ENCODE measurements at regions not wholly inside any gene's neighbourhood (a gene's known extent, or its start where the extent isn't known, plus 50 kb on each side); places are given as distances from the start of the nearest gene placed in this dataset.
A peak's percentile ranks its signal among the peaks of the same experiment; 100 is the strongest.

DNA sequence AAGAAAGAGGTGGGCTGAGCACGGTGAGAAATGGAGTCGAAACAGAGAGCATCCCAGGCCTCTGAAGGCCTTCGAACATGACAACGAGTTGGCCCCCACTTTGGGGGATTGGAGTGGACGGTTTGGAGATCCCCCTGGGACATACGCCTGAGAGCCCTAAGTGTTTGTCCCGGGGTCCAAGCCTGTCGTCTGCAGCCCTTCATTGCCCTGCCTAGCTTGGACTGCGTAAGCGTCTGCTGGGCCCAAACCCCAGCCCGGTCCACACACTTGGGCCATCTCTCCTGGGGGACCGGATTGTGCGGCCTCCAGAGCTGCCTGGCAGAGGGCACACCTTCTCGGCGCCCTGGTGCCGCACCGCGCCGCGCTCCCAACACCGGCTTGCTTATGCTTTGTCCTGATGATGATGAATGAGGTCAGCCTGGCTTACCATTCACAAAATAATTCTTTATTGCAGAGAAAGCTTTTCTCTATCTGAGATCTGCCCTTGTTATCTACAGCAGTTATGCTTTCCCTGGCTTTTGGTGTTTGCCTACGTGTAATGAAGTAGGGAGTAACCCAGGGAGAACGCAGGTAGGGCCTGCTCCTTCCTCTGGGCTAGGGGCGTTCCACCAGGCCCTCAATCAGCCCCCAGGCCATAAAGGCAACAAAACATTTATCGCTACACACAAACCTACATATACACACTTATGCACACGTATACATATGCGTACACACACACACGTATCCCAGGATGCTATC is 85.9 kb upstream of the PPARA start:
- Mint-ChIP-seq H3K4me3 (no peak overlapping the region), H3K4me1 (peaks cover 3% of the 10 kb centered on the region), H3K27me3 (ENCODE audit: low read depth) (peaks cover 75% of the 10 kb centered on the region), H3K27ac (no peak overlapping the region), H3K36me3 (no peaks in the 10 kb centered on the region), H3K9me3 (no peaks in the 10 kb centered on the region)
- peak; percentile 7 for DNase-seq (ENCODE audit: low spot score)
- TF ChIP-seq ZNF423 (CRISPR knock-in tag; IDR thresholded peaks at IDR 0.05) (no peak), ATF1 (CRISPR knock-in tag; IDR thresholded peaks at IDR 0.05) (no peak), ESRRA (CRISPR knock-in tag; IDR thresholded peaks at IDR 0.05; ENCODE audit: borderline replicate concordance) (no peak), NFE2L1 (CRISPR knock-in tag; IDR thresholded peaks at IDR 0.05) (no peak), NR2C2 (CRISPR knock-in tag; IDR thresholded peaks at IDR 0.05) (no peak)
- TF ChIP-seq, protein P1, sequence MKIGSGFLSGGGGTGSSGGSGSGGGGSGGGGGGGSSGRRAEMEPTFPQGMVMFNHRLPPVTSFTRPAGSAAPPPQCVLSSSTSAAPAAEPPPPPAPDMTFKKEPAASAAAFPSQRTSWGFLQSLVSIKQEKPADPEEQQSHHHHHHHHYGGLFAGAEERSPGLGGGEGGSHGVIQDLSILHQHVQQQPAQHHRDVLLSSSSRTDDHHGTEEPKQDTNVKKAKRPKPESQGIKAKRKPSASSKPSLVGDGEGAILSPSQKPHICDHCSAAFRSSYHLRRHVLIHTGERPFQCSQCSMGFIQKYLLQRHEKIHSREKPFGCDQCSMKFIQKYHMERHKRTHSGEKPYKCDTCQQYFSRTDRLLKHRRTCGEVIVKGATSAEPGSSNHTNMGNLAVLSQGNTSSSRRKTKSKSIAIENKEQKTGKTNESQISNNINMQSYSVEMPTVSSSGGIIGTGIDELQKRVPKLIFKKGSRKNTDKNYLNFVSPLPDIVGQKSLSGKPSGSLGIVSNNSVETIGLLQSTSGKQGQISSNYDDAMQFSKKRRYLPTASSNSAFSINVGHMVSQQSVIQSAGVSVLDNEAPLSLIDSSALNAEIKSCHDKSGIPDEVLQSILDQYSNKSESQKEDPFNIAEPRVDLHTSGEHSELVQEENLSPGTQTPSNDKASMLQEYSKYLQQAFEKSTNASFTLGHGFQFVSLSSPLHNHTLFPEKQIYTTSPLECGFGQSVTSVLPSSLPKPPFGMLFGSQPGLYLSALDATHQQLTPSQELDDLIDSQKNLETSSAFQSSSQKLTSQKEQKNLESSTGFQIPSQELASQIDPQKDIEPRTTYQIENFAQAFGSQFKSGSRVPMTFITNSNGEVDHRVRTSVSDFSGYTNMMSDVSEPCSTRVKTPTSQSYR (CRISPR knock-in tag; IDR thresholded peaks at IDR 0.05), result no peak
- no peak for ATAC-seq
- ChIA-PET POLR2A (no interaction called here), CTCF (interaction anchor here (1.0 kb wide), 1 partner anchor 50 kb away, joined by 3 read pairs; no protein-coding TSS in a partner anchor)

DNA sequence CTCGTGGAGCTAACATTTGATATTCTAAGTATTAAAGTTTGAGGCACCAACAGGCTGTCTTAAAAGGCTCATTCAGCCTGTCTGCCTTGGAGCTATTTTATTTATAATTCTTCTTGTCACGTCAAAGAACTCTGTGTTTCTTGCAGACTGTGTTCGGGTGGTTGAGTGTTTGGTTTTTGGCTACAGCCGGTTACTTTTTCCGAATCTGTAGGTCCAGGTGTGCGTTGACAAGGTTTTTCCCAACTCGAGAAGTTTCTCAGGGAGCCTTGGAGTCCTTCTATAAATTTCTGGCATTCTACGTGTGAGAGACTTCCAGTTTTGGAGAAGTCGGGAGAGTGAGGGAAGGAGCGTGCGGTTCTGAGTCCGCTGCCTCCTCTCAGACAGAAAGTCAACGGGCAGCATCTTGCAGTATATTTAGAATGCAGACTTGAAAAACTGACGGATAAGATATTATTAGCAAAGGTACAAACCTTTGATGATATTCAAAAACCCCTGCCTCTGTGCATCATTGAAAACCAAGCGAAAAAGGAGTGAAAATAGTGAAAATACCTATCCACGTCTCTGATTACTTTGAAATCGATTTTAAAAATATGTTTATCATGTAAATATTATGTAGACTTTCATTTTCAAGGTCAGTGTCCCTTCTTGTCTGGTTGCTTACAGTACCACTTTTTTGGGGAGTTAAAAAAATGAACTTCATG is 85.2 kb upstream of the PPARA start:
- ChIA-PET POLR2A (no interaction called here), CTCF (interaction anchor here (1.0 kb wide), 1 partner anchor 49 kb away, joined by 3 read pairs; no protein-coding TSS in a partner anchor)
- no peak overlapping the region for H3K27ac Mint-ChIP-seq
- H3K27me3 Mint-ChIP-seq (ENCODE audit: low read depth), result peaks cover 79% of the 10 kb centered on the region
- no peak overlapping the region for H3K4me3 Mint-ChIP-seq
- TF ChIP-seq NR1H2 (CRISPR knock-in tag; IDR thresholded peaks at IDR 0.05) (no peak), CREM (CRISPR knock-in tag; IDR thresholded peaks at IDR 0.05) (no peak), NR2C2 (CRISPR knock-in tag; IDR thresholded peaks at IDR 0.05) (no peak), NR3C1 (CRISPR knock-in tag; conservative IDR thresholded peaks at IDR 0.05; ENCODE audit: low read depth) (no peak), IRF2 (CRISPR knock-in tag; IDR thresholded peaks at IDR 0.05; ENCODE audit: borderline replicate concordance, low read depth) (no peak)
- TF ChIP-seq, protein P2, sequence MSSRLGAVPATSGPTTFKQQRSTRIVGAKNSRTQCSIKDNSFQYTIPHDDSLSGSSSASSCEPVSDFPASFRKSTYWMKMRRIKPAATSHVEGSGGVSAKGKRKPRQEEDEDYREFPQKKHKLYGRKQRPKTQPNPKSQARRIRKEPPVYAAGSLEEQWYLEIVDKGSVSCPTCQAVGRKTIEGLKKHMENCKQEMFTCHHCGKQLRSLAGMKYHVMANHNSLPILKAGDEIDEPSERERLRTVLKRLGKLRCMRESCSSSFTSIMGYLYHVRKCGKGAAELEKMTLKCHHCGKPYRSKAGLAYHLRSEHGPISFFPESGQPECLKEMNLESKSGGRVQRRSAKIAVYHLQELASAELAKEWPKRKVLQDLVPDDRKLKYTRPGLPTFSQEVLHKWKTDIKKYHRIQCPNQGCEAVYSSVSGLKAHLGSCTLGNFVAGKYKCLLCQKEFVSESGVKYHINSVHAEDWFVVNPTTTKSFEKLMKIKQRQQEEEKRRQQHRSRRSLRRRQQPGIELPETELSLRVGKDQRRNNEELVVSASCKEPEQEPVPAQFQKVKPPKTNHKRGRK (CRISPR knock-in tag; IDR thresholded peaks at IDR 0.05; ENCODE audit: borderline replicate concordance), result no peak
- TF ChIP-seq, protein P3, sequence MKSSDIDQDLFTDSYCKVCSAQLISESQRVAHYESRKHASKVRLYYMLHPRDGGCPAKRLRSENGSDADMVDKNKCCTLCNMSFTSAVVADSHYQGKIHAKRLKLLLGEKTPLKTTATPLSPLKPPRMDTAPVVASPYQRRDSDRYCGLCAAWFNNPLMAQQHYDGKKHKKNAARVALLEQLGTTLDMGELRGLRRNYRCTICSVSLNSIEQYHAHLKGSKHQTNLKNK (CRISPR knock-in tag; IDR thresholded peaks at IDR 0.05), result no peak
- no peaks in the 10 kb centered on the region for H3K36me3 Mint-ChIP-seq
- H3K4me1 Mint-ChIP-seq, result peaks cover 7% of the 10 kb centered on the region
- no peaks in the 10 kb centered on the region for H3K9me3 Mint-ChIP-seq
- DNase-seq (ENCODE audit: low spot score), result no peak
- ATAC-seq, result no peak

DNA sequence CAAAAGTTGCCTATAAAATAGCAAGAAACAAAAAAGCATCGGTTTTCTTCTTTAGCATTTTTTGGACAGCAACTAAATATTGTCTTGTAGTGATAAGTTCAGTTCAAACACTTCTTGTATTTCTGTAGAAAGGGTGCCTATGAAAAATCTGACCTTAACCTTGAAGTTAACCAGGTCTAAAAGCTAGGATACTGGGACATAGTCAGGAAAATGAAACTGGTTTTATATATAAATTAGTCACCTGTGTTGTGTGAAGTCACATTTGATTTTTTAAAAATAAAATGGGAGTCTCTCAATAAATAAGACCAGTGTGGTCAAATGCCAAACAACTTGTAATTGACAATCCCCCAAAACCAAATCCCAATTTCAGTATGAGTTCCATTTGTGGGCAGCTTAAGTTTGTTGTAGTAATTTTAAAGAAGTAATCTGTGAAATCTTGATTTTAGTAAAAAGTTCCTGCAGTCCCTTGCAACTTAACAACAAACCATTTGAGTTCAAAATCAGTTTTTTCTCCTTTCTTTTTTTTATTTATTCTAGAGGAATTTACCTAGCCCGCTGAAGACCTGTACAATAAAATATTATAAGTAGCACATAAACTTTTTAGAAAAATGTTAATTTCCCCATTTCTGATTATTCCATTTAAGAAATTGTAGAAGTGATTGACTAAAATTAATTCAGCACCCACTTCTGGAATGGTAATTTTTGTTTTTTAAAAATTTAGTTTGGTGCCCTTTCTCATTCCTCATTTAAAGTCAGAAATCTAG is 84.5 kb upstream of the PPARA start:
- Mint-ChIP-seq H3K4me1 (peaks cover 7% of the 10 kb centered on the region), H3K36me3 (no peaks in the 10 kb centered on the region), H3K4me3 (no peak overlapping the region), H3K9me3 (no peaks in the 10 kb centered on the region), H3K27ac (no peak overlapping the region), H3K27me3 (ENCODE audit: low read depth) (peaks cover 74% of the 10 kb centered on the region)
- DNase-seq (ENCODE audit: low spot score), result no peak
- CTCF ChIA-PET, result interaction anchor here (0.6 kb wide), 1 partner anchor 60 kb away, joined by 3 read pairs; no protein-coding TSS in a partner anchor
- ATAC-seq, result no peak
- POLR2A ChIA-PET, result no interaction called here
- TF ChIP-seq, protein P4, sequence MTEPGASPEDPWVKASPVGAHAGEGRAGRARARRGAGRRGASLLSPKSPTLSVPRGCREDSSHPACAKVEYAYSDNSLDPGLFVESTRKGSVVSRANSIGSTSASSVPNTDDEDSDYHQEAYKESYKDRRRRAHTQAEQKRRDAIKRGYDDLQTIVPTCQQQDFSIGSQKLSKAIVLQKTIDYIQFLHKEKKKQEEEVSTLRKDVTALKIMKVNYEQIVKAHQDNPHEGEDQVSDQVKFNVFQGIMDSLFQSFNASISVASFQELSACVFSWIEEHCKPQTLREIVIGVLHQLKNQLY (CRISPR knock-in tag; IDR thresholded peaks at IDR 0.05), result no peak
- TF ChIP-seq, protein P5, sequence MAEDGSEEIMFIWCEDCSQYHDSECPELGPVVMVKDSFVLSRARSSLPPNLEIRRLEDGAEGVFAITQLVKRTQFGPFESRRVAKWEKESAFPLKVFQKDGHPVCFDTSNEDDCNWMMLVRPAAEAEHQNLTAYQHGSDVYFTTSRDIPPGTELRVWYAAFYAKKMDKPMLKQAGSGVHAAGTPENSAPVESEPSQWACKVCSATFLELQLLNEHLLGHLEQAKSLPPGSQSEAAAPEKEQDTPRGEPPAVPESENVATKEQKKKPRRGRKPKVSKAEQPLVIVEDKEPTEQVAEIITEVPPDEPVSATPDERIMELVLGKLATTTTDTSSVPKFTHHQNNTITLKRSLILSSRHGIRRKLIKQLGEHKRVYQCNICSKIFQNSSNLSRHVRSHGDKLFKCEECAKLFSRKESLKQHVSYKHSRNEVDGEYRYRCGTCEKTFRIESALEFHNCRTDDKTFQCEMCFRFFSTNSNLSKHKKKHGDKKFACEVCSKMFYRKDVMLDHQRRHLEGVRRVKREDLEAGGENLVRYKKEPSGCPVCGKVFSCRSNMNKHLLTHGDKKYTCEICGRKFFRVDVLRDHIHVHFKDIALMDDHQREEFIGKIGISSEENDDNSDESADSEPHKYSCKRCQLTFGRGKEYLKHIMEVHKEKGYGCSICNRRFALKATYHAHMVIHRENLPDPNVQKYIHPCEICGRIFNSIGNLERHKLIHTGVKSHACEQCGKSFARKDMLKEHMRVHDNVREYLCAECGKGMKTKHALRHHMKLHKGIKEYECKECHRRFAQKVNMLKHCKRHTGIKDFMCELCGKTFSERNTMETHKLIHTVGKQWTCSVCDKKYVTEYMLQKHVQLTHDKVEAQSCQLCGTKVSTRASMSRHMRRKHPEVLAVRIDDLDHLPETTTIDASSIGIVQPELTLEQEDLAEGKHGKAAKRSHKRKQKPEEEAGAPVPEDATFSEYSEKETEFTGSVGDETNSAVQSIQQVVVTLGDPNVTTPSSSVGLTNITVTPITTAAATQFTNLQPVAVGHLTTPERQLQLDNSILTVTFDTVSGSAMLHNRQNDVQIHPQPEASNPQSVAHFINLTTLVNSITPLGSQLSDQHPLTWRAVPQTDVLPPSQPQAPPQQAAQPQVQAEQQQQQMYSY (CRISPR knock-in tag; IDR thresholded peaks at IDR 0.05), result no peak
- TF ChIP-seq TCF7 (CRISPR knock-in tag; IDR thresholded peaks at IDR 0.05; ENCODE audit: low read depth) (no peak), ZNF317 (CRISPR knock-in tag; IDR thresholded peaks at IDR 0.05; ENCODE audit: borderline replicate concordance, low read depth) (no peak), ZNF416 (CRISPR knock-in tag; IDR thresholded peaks at IDR 0.05) (no peak), NFE2L1 (CRISPR knock-in tag; IDR thresholded peaks at IDR 0.05) (no peak), NR1H2 (CRISPR knock-in tag; IDR thresholded peaks at IDR 0.05) (no peak), CBFB (CRISPR knock-in tag; IDR thresholded peaks at IDR 0.05; ENCODE audit: low read depth) (no peak), NFATC4 (CRISPR knock-in tag; IDR thresholded peaks at IDR 0.05) (no peak)
